ENCODE measurements at regions not wholly inside any gene's neighbourhood (a gene's known extent, or its start where the extent isn't known, plus 50 kb on each side); places are given as distances from the start of the nearest gene placed in this dataset.

DNA sequence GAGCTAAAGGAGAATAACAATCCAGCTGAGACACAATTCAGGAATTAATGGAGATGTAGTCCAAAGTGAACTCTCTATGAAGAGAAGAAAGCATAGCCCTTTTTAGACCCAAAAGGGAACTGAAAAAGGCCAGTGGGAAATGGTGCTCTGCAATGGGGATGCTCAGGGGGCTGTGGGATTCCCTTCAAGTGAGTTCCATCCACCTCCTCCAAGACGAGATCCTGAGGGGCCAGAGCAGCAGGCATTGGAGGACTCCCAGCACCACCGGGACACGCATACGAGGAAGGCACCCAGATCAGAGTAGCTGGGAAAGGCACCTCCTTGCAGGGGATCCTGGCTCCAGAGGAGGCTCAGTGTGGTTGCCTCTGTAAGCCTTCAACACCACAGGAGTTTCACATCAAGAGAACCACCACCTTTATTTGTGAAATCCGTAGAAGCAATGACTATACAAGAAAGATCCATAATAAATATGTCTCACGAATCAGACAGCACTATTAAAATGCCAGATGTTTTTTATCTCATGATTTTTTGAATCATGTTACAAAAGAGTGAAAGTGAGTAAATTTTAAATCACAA lies 288.2 kb downstream of the MED10 start:
- H3K27ac ChIP-seq (ENCODE audit: extremely low read depth, low read depth, low read length): no peak overlapping the region
- H3K36me3 ChIP-seq (ENCODE audit: control insufficient read depth in 2 of 2, insufficient read depth in 1 of 2, low read length in 2 of 2): no peaks in the 10 kb centered on the region
- ChIA-PET POLR2A (no interaction called here), CTCF (no interaction called here)
- no peaks in the 10 kb centered on the region for H3K9me3 ChIP-seq (ENCODE audit: control insufficient read depth, insufficient read depth, low read depth, low read length)
- no peak overlapping the region for H3K4me3 ChIP-seq (ENCODE audit: low read depth, low read length)
- no peaks in the 10 kb centered on the region for H3K4me1 ChIP-seq (ENCODE audit: control insufficient read depth, insufficient read depth, low read length)
- TF ChIP-seq HOXC10 (CRISPR knock-in tag; IDR thresholded peaks at IDR 0.05): no peak
- TF ChIP-seq, protein P1, sequence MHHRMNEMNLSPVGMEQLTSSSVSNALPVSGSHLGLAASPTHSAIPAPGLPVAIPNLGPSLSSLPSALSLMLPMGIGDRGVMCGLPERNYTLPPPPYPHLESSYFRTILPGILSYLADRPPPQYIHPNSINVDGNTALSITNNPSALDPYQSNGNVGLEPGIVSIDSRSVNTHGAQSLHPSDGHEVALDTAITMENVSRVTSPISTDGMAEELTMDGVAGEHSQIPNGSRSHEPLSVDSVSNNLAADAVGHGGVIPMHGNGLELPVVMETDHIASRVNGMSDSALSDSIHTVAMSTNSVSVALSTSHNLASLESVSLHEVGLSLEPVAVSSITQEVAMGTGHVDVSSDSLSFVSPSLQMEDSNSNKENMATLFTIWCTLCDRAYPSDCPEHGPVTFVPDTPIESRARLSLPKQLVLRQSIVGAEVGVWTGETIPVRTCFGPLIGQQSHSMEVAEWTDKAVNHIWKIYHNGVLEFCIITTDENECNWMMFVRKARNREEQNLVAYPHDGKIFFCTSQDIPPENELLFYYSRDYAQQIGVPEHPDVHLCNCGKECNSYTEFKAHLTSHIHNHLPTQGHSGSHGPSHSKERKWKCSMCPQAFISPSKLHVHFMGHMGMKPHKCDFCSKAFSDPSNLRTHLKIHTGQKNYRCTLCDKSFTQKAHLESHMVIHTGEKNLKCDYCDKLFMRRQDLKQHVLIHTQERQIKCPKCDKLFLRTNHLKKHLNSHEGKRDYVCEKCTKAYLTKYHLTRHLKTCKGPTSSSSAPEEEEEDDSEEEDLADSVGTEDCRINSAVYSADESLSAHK (tag by site-specific recombination; IDR thresholded peaks at IDR 0.05): no peak
- TF ChIP-seq EGR2 (tag by site-specific recombination; IDR thresholded peaks at IDR 0.05; ENCODE audit: low read depth): no peak
- TF ChIP-seq, protein P2, sequence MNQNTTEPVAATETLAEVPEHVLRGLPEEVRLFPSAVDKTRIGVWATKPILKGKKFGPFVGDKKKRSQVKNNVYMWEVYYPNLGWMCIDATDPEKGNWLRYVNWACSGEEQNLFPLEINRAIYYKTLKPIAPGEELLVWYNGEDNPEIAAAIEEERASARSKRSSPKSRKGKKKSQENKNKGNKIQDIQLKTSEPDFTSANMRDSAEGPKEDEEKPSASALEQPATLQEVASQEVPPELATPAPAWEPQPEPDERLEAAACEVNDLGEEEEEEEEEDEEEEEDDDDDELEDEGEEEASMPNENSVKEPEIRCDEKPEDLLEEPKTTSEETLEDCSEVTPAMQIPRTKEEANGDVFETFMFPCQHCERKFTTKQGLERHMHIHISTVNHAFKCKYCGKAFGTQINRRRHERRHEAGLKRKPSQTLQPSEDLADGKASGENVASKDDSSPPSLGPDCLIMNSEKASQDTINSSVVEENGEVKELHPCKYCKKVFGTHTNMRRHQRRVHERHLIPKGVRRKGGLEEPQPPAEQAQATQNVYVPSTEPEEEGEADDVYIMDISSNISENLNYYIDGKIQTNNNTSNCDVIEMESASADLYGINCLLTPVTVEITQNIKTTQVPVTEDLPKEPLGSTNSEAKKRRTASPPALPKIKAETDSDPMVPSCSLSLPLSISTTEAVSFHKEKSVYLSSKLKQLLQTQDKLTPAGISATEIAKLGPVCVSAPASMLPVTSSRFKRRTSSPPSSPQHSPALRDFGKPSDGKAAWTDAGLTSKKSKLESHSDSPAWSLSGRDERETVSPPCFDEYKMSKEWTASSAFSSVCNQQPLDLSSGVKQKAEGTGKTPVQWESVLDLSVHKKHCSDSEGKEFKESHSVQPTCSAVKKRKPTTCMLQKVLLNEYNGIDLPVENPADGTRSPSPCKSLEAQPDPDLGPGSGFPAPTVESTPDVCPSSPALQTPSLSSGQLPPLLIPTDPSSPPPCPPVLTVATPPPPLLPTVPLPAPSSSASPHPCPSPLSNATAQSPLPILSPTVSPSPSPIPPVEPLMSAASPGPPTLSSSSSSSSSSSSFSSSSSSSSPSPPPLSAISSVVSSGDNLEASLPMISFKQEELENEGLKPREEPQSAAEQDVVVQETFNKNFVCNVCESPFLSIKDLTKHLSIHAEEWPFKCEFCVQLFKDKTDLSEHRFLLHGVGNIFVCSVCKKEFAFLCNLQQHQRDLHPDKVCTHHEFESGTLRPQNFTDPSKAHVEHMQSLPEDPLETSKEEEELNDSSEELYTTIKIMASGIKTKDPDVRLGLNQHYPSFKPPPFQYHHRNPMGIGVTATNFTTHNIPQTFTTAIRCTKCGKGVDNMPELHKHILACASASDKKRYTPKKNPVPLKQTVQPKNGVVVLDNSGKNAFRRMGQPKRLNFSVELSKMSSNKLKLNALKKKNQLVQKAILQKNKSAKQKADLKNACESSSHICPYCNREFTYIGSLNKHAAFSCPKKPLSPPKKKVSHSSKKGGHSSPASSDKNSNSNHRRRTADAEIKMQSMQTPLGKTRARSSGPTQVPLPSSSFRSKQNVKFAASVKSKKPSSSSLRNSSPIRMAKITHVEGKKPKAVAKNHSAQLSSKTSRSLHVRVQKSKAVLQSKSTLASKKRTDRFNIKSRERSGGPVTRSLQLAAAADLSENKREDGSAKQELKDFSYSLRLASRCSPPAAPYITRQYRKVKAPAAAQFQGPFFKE (tag by site-specific recombination; IDR thresholded peaks at IDR 0.05; ENCODE audit: borderline replicate concordance): no peak
- no peak for TF ChIP-seq ZNF768 (tag by site-specific recombination; IDR thresholded peaks at IDR 0.05)
- no peak for TF ChIP-seq HOXA7 (CRISPR knock-in tag; IDR thresholded peaks at IDR 0.05; ENCODE audit: borderline replicate concordance)
- no peak for TF ChIP-seq ZBTB11 (tag by site-specific recombination; conservative IDR thresholded peaks at IDR 0.05; ENCODE audit: low read depth)
- no peak for TF ChIP-seq ZNF221 (tag by site-specific recombination; IDR thresholded peaks at IDR 0.05; ENCODE audit: borderline replicate concordance)
- no peak for TF ChIP-seq SP3 (tag by site-specific recombination; IDR thresholded peaks at IDR 0.05)
- no peak for TF ChIP-seq ZSCAN23 (tag by site-specific recombination; IDR thresholded peaks at IDR 0.05)

GRCh38 chr5:6088706-6089105 lies 289.6 kb downstream of the MED10 start:
- H3K27ac ChIP-seq (ENCODE audit: extremely low read depth, low read depth, low read length): no peak overlapping the region
- TF ChIP-seq ZBTB26 (tag by site-specific recombination; optimal IDR thresholded peaks at IDR 0.05) (no peak), ZNF335 (tag by site-specific recombination; conservative IDR thresholded peaks at IDR 0.05) (no peak), ZSCAN30 (tag by site-specific recombination; IDR thresholded peaks at IDR 0.05) (no peak), ZNF473 (tag by site-specific recombination; IDR thresholded peaks at IDR 0.05) (no peak), ZSCAN16 (tag by site-specific recombination; IDR thresholded peaks at IDR 0.05) (no peak), ZBTB17 (tag by site-specific recombination; IDR thresholded peaks at IDR 0.05) (no peak), ZNF776 (tag by site-specific recombination; IDR thresholded peaks at IDR 0.05; ENCODE audit: borderline replicate concordance) (no peak), KLF9 (tag by site-specific recombination; IDR thresholded peaks at IDR 0.05; ENCODE audit: low read depth) (no peak)
- TF ChIP-seq, protein P3, sequence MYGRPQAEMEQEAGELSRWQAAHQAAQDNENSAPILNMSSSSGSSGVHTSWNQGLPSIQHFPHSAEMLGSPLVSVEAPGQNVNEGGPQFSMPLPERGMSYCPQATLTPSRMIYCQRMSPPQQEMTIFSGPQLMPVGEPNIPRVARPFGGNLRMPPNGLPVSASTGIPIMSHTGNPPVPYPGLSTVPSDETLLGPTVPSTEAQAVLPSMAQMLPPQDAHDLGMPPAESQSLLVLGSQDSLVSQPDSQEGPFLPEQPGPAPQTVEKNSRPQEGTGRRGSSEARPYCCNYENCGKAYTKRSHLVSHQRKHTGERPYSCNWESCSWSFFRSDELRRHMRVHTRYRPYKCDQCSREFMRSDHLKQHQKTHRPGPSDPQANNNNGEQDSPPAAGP (tag by site-specific recombination; IDR thresholded peaks at IDR 0.05): no peak
- H3K36me3 ChIP-seq (ENCODE audit: control insufficient read depth in 2 of 2, insufficient read depth in 1 of 2, low read length in 2 of 2): no peaks in the 10 kb centered on the region
- no peaks in the 10 kb centered on the region for H3K9me3 ChIP-seq (ENCODE audit: control insufficient read depth, insufficient read depth, low read depth, low read length)
- no peak overlapping the region for H3K4me3 ChIP-seq (ENCODE audit: low read depth, low read length)
- CTCF ChIA-PET: interaction anchor here (0.8 kb wide), 1 partner anchor 231 kb away, joined by 3 read pairs; no protein-coding TSS in a partner anchor
- POLR2A ChIA-PET: no interaction called here
- no peaks in the 10 kb centered on the region for H3K4me1 ChIP-seq (ENCODE audit: control insufficient read depth, insufficient read depth, low read length)
